Trophoblast cell (in vitro differentiated cells and primary cell): ENCODE measurements at regions not wholly inside any gene's neighbourhood (a gene's known extent, or its start where the extent isn't known, plus 50 kb on each side); places are given as distances from the start of the nearest gene placed in this dataset.
"Not testable (repeated sequence)": the region's sequence is repeated elsewhere in the genome, so short reads cannot be mapped to it uniquely, and the experiment has no call there.

ENCODE experiments used
- DNase-seq, 2 donors: peaks; one replicate each; pipeline ENCODE4 v3.0.0-alpha.2; 2016
- H2AFZ ChIP-seq: 2 replicates; pipeline ENCODE4 v1.6.1; 2013; ENCODE audit warnings: low read length, moderate library complexity, mild to moderate bottlenecking; ENCODE audit not compliant: insufficient read depth, poor library complexity
- H2AK5ac ChIP-seq: 2 replicates; pipeline ENCODE4 v1.6.1; 2013; ENCODE audit warnings: mild to moderate bottlenecking, low read length
- H2BK120ac ChIP-seq: 2 replicates; pipeline ENCODE4 v1.6.1; 2013; ENCODE audit warnings: low read length, mild to moderate bottlenecking, moderate library complexity; ENCODE audit not compliant: insufficient read depth, poor library complexity
- H2BK12ac ChIP-seq: 2 replicates; pipeline ENCODE4 v1.6.1; 2013; ENCODE audit warnings: mild to moderate bottlenecking, low read length, moderate library complexity
- H2BK5ac ChIP-seq: 2 replicates; pipeline ENCODE4 v1.6.1; 2013; ENCODE audit warnings: low read length, low read depth, moderate library complexity, mild to moderate bottlenecking; ENCODE audit not compliant: poor library complexity
- H3K14ac ChIP-seq: 2 replicates; pipeline ENCODE4 v1.6.1; 2013; ENCODE audit warnings: mild to moderate bottlenecking, low read length
- H3K18ac ChIP-seq: 2 replicates; pipeline ENCODE4 v1.6.1; 2013; ENCODE audit warnings: mild to moderate bottlenecking, low read length
- H3K23ac ChIP-seq: 2 replicates; pipeline ENCODE4 v1.6.1; 2013; ENCODE audit warnings: low read length
- H3K27ac ChIP-seq: 2 replicates; pipeline ENCODE4 v1.5.1; 2013; ENCODE audit warnings: low read depth, mild to moderate bottlenecking, inconsistent platforms, low read length, moderate library complexity
- H3K27me3 ChIP-seq: 2 replicates; pipeline ENCODE4 v1.6.1; 2013; ENCODE audit warnings: inconsistent platforms, mild to moderate bottlenecking, low read length, moderate library complexity; ENCODE audit not compliant: insufficient read depth
- H3K36me3 ChIP-seq, 2 experiments: 1 replicate in 1 of 2; 2 replicates in 1 of 2; pipeline ENCODE4 v1.6.1; 2013; ENCODE audit warnings: low read length in 2 of 2, mild to moderate bottlenecking in 2 of 2, moderate library complexity in 1 of 2; ENCODE audit not compliant: insufficient read depth in 2 of 2, control insufficient read depth in 1 of 2
- H3K4ac ChIP-seq: 2 replicates; pipeline ENCODE4 v1.6.1; 2013; ENCODE audit warnings: low read depth, mild to moderate bottlenecking, low read length, moderate library complexity
- H3K4me1 ChIP-seq, 2 experiments: 1 replicate in 1 of 2; 2 replicates in 1 of 2; pipeline ENCODE4 v1.6.1; 2013; ENCODE audit warnings: low read length in 2 of 2, mild to moderate bottlenecking in 2 of 2, moderate library complexity in 1 of 2; ENCODE audit not compliant: insufficient read depth in 2 of 2, control insufficient read depth in 1 of 2
- H3K4me2 ChIP-seq: 2 replicates; pipeline ENCODE4 v1.6.1; 2013; ENCODE audit warnings: inconsistent platforms, mild to moderate bottlenecking, low read length, moderate library complexity
- H3K4me3 ChIP-seq: 2 replicates; pipeline ENCODE4 v1.5.1; 2013; ENCODE audit warnings: mild to moderate bottlenecking, low read depth, low read length, inconsistent platforms
- H3K79me1 ChIP-seq: one replicate; pipeline ENCODE4 v1.6.1; 2013; ENCODE audit warnings: low read length
- H3K79me2 ChIP-seq: 2 replicates; pipeline ENCODE4 v1.6.1; 2013; ENCODE audit warnings: low read length, mild to moderate bottlenecking; ENCODE audit not compliant: control insufficient read depth, insufficient read depth, poor library complexity
- H3K9ac ChIP-seq: 2 replicates; pipeline ENCODE4 v1.6.1; 2013; ENCODE audit warnings: mild to moderate bottlenecking, low read length
- H3K9me3 ChIP-seq: 2 replicates; pipeline ENCODE4 v1.6.1; 2013; ENCODE audit warnings: low read depth, mild to moderate bottlenecking, control low read depth, inconsistent platforms, low read length; ENCODE audit not compliant: insufficient read depth
- H4K12ac ChIP-seq: 2 replicates; pipeline ENCODE4 v1.6.1; 2013; ENCODE audit warnings: low read depth, mild to moderate bottlenecking, low read length, moderate library complexity
- H4K8ac ChIP-seq: 2 replicates; pipeline ENCODE4 v1.6.1; 2013; ENCODE audit warnings: low read depth, mild to moderate bottlenecking, low read length, moderate library complexity
- H4K91ac ChIP-seq: one replicate; pipeline ENCODE4 v1.6.1; 2013; ENCODE audit warnings: low read depth, mild to moderate bottlenecking, low read length, moderate library complexity
- WGBS: extraction: QIAGEN DNeasy Blood & Tissue Kit; methylation state at CpG from one replicate; pipeline ENCODE4 v1.1.7; 2013; ENCODE audit warnings: missing lambda C conversion rate; ENCODE audit not compliant: insufficient read length, insufficient coverage; ENCODE audit errors: extremely low coverage; 5-methylcytosine and 5-hydroxymethylcytosine counted together

GRCh38 chr6:86872810-86873209 is 64.5 kb upstream of the HTR1E start:
- H3K27ac ChIP-seq, H3K79me2 ChIP-seq, H4K91ac ChIP-seq, H3K36me3 ChIP-seq, H3K9me3 ChIP-seq, H3K27me3 ChIP-seq, H3K9ac ChIP-seq, H3K18ac ChIP-seq, H2BK5ac ChIP-seq, H4K8ac ChIP-seq, H4K12ac ChIP-seq, H3K23ac ChIP-seq, H2AK5ac ChIP-seq, H2AFZ ChIP-seq, H3K79me1 ChIP-seq, H3K4me1 ChIP-seq, H3K4ac ChIP-seq, H2BK12ac ChIP-seq, H2BK120ac ChIP-seq, H3K14ac ChIP-seq, H3K4me3 ChIP-seq, H3K4me2 ChIP-seq, DNase-seq: not testable (repeated sequence)
- WGBS: no CpG with 5 or more reads among the region's 16 CpGs

- no peaks in the 10 kb centered on the region for H3K36me3 ChIP-seq
- no peak overlapping the region for H4K12ac ChIP-seq
- no peak overlapping the region for H2BK120ac ChIP-seq
- no peak overlapping the region for H2AK5ac ChIP-seq
- H3K18ac ChIP-seq: no peak overlapping the region
- H3K4me2 ChIP-seq: no peak overlapping the region
- no peak overlapping the region for H3K4me3 ChIP-seq
- no peaks in the 10 kb centered on the region for H3K27me3 ChIP-seq
- no CpG with 5 or more reads among the region's 1 CpG for WGBS
- H3K9ac ChIP-seq: no peak overlapping the region
- peak in 1 of 2 donors; percentile 17 for DNase-seq
- H3K79me1 ChIP-seq: no peaks in the 10 kb centered on the region
- H3K27ac ChIP-seq: no peak overlapping the region
- no peaks in the 10 kb centered on the region for H3K79me2 ChIP-seq
- H2BK5ac ChIP-seq: no peak overlapping the region
- peaks cover 4% of the 10 kb centered on the region for H3K9me3 ChIP-seq
- no peak overlapping the region for H2AFZ ChIP-seq
- H3K14ac ChIP-seq: no peak overlapping the region
- no peak overlapping the region for H4K8ac ChIP-seq
- no peak overlapping the region for H4K91ac ChIP-seq
- no peak overlapping the region for H2BK12ac ChIP-seq
- no peak overlapping the region for H3K4ac ChIP-seq
- H3K4me1 ChIP-seq: no peaks in the 10 kb centered on the region
- no peak overlapping the region for H3K23ac ChIP-seq
Measured at GRCh38 chr6:86871681-86872080, 65.6 kb upstream of the HTR1E start.

- no peak overlapping the region for H3K14ac ChIP-seq
- H2BK120ac ChIP-seq: no peak overlapping the region
- H3K27me3 ChIP-seq: no peaks in the 10 kb centered on the region
- DNase-seq: no peak
- H3K79me1 ChIP-seq: no peaks in the 10 kb centered on the region
- H2BK5ac ChIP-seq: no peak overlapping the region
- peaks cover 4% of the 10 kb centered on the region for H3K9me3 ChIP-seq
- H3K18ac ChIP-seq: no peak overlapping the region
- H3K4me1 ChIP-seq: no peaks in the 10 kb centered on the region
- H2AK5ac ChIP-seq: no peak overlapping the region
- H3K9ac ChIP-seq: no peak overlapping the region
- H3K4me3 ChIP-seq: no peak overlapping the region
- H3K4me2 ChIP-seq: no peak overlapping the region
- H2AFZ ChIP-seq: no peak overlapping the region
- H2BK12ac ChIP-seq: no peak overlapping the region
- H4K91ac ChIP-seq: no peak overlapping the region
- H3K27ac ChIP-seq: no peak overlapping the region
- no peak overlapping the region for H3K4ac ChIP-seq
- no peak overlapping the region for H3K23ac ChIP-seq
- WGBS: no CpG with 5 or more reads among the region's 1 CpG
- no peak overlapping the region for H4K12ac ChIP-seq
- no peaks in the 10 kb centered on the region for H3K79me2 ChIP-seq
- H4K8ac ChIP-seq: no peak overlapping the region
- no peaks in the 10 kb centered on the region for H3K36me3 ChIP-seq
Measured at GRCh38 chr6:86869500-86869899, 67.8 kb upstream of the HTR1E start.

GRCh38 chr6:86859513-86859912 is 77.8 kb upstream of the HTR1E start:
- Histone ChIP-seq H2BK120ac (peak overlapping the region; percentile 46), H3K4me1 (no peaks in the 10 kb centered on the region), H3K14ac (no peak overlapping the region), H3K4me2 (no peak overlapping the region), H2AK5ac (no peak overlapping the region), H3K9ac (no peak overlapping the region), H3K9me3 (no peaks in the 10 kb centered on the region), H3K4me3 (no peak overlapping the region), H3K79me1 (peaks cover 16% of the 10 kb centered on the region), H4K12ac (no peak overlapping the region), H2BK5ac (no peak overlapping the region), H4K8ac (no peak overlapping the region), H3K36me3 (no peaks in the 10 kb centered on the region), H3K27ac (no peak overlapping the region), H3K79me2 (peaks cover 2% of the 10 kb centered on the region), H4K91ac (peak overlapping the region; percentile 23), H3K27me3 (no peaks in the 10 kb centered on the region), H2AFZ (no peak overlapping the region), H2BK12ac (peak overlapping the region; percentile 16), H3K23ac (no peak overlapping the region), H3K18ac (no peak overlapping the region), H3K4ac (no peak overlapping the region)
- DNase-seq: no peak
